Tibial artery (tissue), 4 donors: ENCODE measurements at regions not wholly inside any gene's neighbourhood (a gene's known extent, or its start where the extent isn't known, plus 50 kb on each side); places are given as distances from the start of the nearest gene placed in this dataset.

Experiments
- DNase-seq, 2 donors: peaks; one replicate each; pipeline ENCODE4 v3.0.0-alpha.2; 2019
- H3K27ac ChIP-seq, 2 donors: fragments of 200-600 bp; sonication (generic) in 1 of 2; 1 replicate in 1 of 2; 2 replicates in 1 of 2; pipeline ENCODE4 v1.5.1; 2018 to 2019; ENCODE audit warnings: mild to moderate bottlenecking in 1 of 2
- H3K27me3 ChIP-seq, 2 donors: fragments of 200-600 bp; sonication (generic) in 1 of 2; one replicate each; pipeline versions ENCODE4 v1.5.1 to v1.6.0; 2016 to 2019
- H3K36me3 ChIP-seq, 3 donors: fragments of 200-600 bp; sonication (generic) in 2 of 3; one replicate each; pipeline ENCODE4 v1.5.1; 2016 to 2019; ENCODE audit warnings: mild to moderate bottlenecking in 2 of 3
- H3K4me1 ChIP-seq, 4 donors: fragments of 200-600 bp; sonication (generic) in 2 of 4; 1 replicate in 3 of 4; 2 replicates in 1 of 4; pipeline ENCODE4 v1.5.1; 2016 to 2019
- H3K4me3 ChIP-seq, 2 donors: fragments of 200-600 bp; sonication (generic) in 1 of 2; 1 replicate in 1 of 2; 2 replicates in 1 of 2; pipeline ENCODE4 v1.5.1; 2018 to 2019; ENCODE audit warnings: mild to moderate bottlenecking in 2 of 2
- H3K9me3 ChIP-seq, 3 donors: fragments of 200-600 bp; sonication (generic) in 1 of 3; one replicate each; pipeline ENCODE4 v1.5.1; 2016 to 2019
- CTCF ChIP-seq, 2 experiments: fragments of 200-600 bp in 1 of 2; fragments of 450-650 bp in 1 of 2; IDR thresholded peaks; one replicate each; pipeline ENCODE4 v1.5.1; 2017 to 2019; ENCODE audit warnings: antibody characterized with exemption in 2 of 2, mild to moderate bottlenecking in 1 of 2, moderate library complexity in 1 of 2
- intact Hi-C: fragments of 100-400 bp; cut with DNase I; formaldehyde crosslinking; loops from one replicate; pipeline ENCODE4 v1.15.0; 2023; ENCODE audit warnings: low total_unique reads

GRCh38 chr4:174398728-174399127, 115.0 kb downstream of the CEP44 start:
- Histone ChIP-seq H3K4me3 (no peak overlapping the region), H3K9me3 (no peaks in the 10 kb centered on the region), H3K27me3 (no peaks in the 10 kb centered on the region), H3K27ac (no peak overlapping the region), H3K36me3 (no peaks in the 10 kb centered on the region), H3K4me1 (no peaks in the 10 kb centered on the region)
- no peak for TF ChIP-seq CTCF (IDR thresholded peaks at IDR 0.05)
- intact Hi-C loops = no loop called here
- DNase-seq = no peak

GRCh38 chr4:174397366-174398155, 113.8 kb downstream of the CEP44 start:
- DNase-seq = no peak

GRCh38 chr4:174396599-174397110, 112.9 kb downstream of the CEP44 start:
- no peak overlapping the region for H3K27ac ChIP-seq
- H3K27me3 ChIP-seq = no peaks in the 10 kb centered on the region
- TF ChIP-seq CTCF (IDR thresholded peaks at IDR 0.05) = no peak
- DNase-seq = no peak
- no peaks in the 10 kb centered on the region for H3K36me3 ChIP-seq
- no peaks in the 10 kb centered on the region for H3K4me1 ChIP-seq
- intact Hi-C loops = no loop called here
- H3K9me3 ChIP-seq = no peaks in the 10 kb centered on the region
- no peak overlapping the region for H3K4me3 ChIP-seq

More at GRCh38 chr4:174397366-174398155, 113.8 kb downstream of the CEP44 start:
- no peak overlapping the region for H3K4me3 ChIP-seq
- H3K27ac ChIP-seq = no peak overlapping the region
- no peak for TF ChIP-seq CTCF (IDR thresholded peaks at IDR 0.05)
- intact Hi-C loops = no loop called here
- no peaks in the 10 kb centered on the region for H3K9me3 ChIP-seq
- H3K4me1 ChIP-seq = no peaks in the 10 kb centered on the region
- H3K27me3 ChIP-seq = no peaks in the 10 kb centered on the region
- no peaks in the 10 kb centered on the region for H3K36me3 ChIP-seq

- Histone ChIP-seq H3K4me3 (no peak overlapping the region), H3K36me3 (no peaks in the 10 kb centered on the region), H3K27ac (no peak overlapping the region), H3K9me3 (no peaks in the 10 kb centered on the region), H3K27me3 (no peaks in the 10 kb centered on the region), H3K4me1 (no peaks in the 10 kb centered on the region)
- intact Hi-C loops = no loop called here
- TF ChIP-seq CTCF (IDR thresholded peaks at IDR 0.05) = no peak
- no peak for DNase-seq
These were observed 111.2 kb downstream of the CEP44 start for GRCh38 chr4:174394915-174395314.

- TF ChIP-seq CTCF (IDR thresholded peaks at IDR 0.05) = no peak
- H3K27ac ChIP-seq = no peak overlapping the region
- no peak overlapping the region for H3K4me3 ChIP-seq
- H3K27me3 ChIP-seq = no peaks in the 10 kb centered on the region
- no peak for DNase-seq
- H3K4me1 ChIP-seq = peaks cover 0 to 6% (median 0%) of the 10 kb centered on the region in 4 donors
- no peaks in the 10 kb centered on the region for H3K9me3 ChIP-seq
- intact Hi-C loops = no loop called here
- no peaks in the 10 kb centered on the region for H3K36me3 ChIP-seq
These were observed 105.7 kb downstream of the CEP44 start for GRCh38 chr4:174389439-174389838.
